ENCODE measurements at regions not wholly inside any gene's neighbourhood (a gene's known extent, or its start where the extent isn't known, plus 50 kb on each side); places are given as distances from the start of the nearest gene placed in this dataset.

GRCh38 chrX:7586126-7586525, 256.8 kb upstream of the VCX start:
- TF ChIP-seq, protein P1, sequence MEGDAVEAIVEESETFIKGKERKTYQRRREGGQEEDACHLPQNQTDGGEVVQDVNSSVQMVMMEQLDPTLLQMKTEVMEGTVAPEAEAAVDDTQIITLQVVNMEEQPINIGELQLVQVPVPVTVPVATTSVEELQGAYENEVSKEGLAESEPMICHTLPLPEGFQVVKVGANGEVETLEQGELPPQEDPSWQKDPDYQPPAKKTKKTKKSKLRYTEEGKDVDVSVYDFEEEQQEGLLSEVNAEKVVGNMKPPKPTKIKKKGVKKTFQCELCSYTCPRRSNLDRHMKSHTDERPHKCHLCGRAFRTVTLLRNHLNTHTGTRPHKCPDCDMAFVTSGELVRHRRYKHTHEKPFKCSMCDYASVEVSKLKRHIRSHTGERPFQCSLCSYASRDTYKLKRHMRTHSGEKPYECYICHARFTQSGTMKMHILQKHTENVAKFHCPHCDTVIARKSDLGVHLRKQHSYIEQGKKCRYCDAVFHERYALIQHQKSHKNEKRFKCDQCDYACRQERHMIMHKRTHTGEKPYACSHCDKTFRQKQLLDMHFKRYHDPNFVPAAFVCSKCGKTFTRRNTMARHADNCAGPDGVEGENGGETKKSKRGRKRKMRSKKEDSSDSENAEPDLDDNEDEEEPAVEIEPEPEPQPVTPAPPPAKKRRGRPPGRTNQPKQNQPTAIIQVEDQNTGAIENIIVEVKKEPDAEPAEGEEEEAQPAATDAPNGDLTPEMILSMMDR (IDR thresholded peaks at IDR 0.05; ENCODE audit: insufficient read depth, low read length, poor library complexity, severe bottlenecking) = peak; percentile 31
- no peak for TF ChIP-seq EZH2phosphoT487 (conservative IDR thresholded peaks at IDR 0.05; ENCODE audit: low read length)

All from SU-DHL-6 (cell line).